Erythroblast (primary cell): ENCODE measurements at regions not wholly inside any gene's neighbourhood (a gene's known extent, or its start where the extent isn't known, plus 50 kb on each side); places are given as distances from the start of the nearest gene placed in this dataset.

ENCODE experiments used
- GATA1 ChIP-seq: IDR thresholded peaks from 2 replicates; pipeline ENCODE4 v1.6.1; 2011; ENCODE audit warnings: low read depth, mild to moderate bottlenecking, control low read depth, low read length, moderate library complexity
- POLR2A ChIP-seq: IDR thresholded peaks from 2 replicates; pipeline ENCODE4 v1.6.1; 2011; ENCODE audit warnings: mild to moderate bottlenecking, low read length

GRCh38 chr2:128973566-128973965 is 654.9 kb upstream of the HS6ST1 start:
- TF ChIP-seq POLR2A (no peak), GATA1 (no peak)
